Glomerular endothelial cell (primary cell): ENCODE measurements at regions not wholly inside any gene's neighbourhood (a gene's known extent, or its start where the extent isn't known, plus 50 kb on each side); places are given as distances from the start of the nearest gene placed in this dataset.
"Not testable (repeated sequence)": the region's sequence is repeated elsewhere in the genome, so short reads cannot be mapped to it uniquely, and the experiment has no call there.

Experiments
- DNase-seq: peaks from one replicate; pipeline ENCODE4 v3.0.0-alpha.2; 2011; ENCODE audit warnings: low read depth, low spot score; ENCODE audit errors: extremely low read depth

DNA sequence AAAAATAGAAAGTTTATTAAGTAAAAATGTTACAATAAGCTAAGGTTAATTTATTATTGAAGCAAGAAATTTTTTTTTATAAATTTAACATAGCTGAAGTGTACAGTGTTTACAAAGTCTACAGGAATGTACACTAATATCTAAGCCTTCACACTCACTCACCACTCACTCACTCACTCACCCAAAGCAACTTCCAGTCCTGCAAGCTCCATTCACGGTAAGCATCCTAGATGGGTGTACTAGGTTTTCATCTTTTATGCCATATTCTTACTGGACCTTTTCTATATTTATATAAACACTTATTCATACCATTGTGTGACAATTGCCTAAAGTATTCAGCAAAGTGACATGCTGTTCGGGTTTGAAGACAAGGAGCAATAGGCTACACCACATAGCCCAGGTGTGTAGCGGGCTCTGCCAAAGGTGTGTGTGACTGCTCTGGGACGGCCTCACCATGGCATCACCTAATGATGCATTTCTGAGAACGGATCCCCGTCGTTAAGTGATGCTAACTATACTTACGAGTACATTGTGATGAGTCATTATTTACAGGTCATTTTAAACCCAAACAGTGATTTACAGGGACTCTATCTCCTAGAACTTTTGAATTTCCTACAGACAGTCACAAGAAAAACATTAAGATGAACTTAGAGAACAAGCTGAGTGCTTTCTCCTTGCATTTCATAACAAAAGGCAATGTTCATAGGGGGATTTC is 76.3 kb upstream of the ID2 start:
- no peak for DNase-seq

DNA sequence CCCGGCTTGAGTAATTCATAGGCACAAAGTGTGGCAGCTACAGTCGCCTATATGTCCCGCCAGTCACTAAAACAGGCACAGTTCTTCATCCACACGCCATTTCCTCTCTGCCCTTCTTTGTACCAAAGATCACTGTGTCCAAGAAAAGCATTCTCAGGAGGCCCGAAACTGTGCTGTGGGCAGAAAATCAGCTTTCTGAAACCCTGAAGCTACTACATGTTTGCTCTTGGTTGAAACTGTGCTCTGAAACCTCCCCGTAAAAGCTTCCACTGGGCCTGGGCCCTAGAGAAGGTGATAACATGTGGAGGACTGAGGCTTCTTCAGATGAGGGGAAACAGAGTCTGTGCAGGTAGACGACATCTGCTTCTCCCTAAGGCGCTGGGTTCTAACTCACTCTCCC is 75.6 kb upstream of the ID2 start:
- no peak for DNase-seq

DNA sequence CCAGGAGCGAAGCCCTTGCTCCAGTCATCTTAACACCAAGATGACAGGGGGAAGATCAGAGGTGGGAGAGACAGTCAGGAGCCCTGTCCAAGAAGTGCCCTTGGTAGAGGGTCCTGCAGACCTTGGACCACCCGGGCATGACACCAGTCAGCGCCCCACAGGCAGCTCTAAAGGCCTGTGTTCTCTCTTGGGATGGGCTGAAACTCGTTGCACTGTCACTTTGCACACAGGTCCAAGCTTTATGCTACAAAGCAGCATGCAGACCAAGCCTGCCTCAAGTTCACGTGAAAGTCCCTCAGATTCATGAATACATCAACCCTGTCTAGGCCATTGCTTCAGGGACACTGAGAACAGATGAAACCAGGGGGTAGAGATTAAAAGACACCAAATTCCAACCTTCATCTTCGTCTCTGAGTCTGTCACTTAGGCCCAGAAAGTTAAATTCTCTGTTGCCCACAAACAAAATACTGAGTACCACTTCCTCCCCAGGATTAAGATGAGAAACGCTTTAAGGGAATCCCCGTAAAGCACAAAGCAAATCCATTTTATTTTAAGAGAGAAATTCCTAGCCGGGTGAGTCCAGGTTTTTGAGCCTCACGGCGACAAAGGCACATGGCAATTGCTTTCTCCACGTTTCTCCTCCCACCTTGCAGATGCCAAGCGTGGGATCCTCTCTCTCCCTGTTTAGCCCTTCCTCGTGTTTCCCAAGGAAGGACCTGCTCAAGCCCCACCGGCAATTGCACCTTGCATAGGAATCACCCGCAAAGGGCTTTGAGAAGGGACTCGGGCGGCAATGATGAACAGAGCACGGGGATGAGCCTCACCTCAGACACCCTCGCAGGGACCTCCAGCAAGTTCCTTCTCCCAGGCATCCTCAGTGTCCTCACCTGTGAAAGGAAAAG is 75.0 kb upstream of the ID2 start:
- no peak for DNase-seq

DNA sequence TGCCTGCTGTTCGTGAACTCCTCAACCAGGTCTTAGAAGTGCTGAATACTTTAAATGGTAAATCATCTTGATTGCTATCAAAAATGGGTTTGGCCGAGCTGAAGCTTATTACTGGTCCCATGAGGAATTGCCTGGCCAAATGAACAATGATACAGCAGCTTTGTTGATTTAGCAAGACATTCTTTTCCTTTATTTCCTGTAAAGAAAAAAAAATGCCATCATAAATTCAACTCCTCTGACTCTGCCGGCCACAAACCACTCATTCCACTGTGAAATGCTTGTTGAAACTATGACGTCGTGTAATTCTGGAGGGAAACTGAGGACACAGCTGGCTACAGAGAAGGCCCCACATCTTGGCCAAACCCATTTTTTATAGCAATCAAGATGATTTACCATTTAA is 74.2 kb upstream of the ID2 start:
- DNase-seq: no peak

DNA sequence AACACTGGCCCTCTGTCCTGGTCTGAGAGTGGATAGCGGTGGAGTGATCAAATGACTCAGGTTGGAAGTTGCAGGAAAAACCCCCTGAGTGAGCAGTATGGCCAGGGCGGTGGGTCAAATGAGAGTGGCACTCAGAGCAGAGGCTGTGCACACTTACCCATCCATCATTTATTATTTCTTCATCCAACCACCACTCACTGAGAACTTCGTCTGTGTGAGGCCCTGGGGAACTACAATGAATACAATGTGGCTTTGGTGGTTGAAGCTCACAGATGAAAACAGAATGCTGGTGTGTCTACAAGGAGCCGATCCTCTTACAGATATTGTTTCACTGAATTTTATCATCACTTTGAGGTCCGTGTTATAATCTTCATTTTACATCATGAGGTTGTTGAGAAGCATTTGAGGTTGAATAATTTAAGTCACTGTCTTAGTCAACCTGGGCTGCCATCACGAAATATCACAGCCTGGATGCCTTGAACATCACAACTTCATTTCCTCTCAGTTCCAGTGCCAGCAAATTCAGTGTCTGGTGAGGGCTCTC is 73.4 kb upstream of the ID2 start:
- DNase-seq: no peak

DNA sequence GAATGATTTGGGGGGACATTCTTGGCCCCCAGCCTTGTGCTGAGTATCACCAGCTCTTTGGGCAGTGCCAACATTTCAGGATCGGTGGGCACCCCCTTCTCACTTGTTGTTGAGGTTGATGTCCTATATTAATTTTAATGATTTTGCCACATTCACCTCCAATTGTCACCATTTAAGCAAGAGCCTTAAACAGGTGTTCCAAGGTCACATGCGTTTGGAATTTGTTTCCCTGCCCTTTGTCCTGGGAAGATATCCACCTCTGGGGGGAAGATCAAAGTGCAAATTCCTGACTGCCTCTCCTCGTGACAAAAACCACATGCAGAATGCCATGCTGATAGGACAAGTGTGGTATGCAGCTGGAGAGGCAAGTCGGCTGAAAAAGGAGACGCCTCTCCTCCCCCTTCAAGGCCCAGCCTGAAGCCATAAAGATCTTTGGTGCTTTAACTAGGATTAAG is 72.5 kb upstream of the ID2 start:
- DNase-seq: no peak

DNA sequence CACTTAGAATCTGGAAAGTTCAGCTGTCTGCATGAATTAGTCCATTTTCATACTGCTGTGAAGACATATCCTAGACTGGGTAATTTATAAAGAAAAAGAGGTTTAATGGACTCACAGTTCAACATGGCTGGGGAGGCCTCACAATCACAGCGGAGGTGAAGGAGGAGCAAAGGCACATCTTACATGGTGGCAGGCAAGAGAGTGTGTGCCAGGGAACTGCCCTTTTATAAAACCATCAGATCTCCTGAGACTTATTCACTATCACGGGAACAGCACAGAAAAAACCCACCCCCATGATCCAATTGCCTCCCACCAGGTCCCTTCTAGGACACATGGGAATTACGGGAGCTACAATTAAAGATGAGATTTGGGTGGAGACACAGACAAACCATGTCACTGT is 71.1 kb upstream of the ID2 start:
- not testable (repeated sequence) for DNase-seq

DNA sequence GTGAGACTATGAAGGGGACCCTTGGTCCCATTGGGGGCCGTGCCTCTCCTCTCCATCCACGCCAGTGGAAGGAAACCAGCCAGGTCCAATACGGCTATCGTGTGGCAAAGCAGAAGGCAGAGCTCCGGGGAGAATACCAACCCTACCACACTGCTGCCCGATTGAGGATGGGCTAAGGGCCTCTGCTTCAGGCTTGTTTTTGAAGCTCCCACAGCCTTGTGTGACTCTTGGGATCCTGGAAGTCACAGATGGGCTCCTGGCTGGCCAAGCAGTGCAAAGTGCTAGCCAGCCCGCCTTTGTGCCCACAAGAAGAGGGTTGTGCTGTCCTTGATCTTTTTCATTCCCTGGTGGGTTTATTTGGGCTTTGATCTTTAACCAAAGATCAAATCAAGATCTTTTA is 70.6 kb upstream of the ID2 start:
- DNase-seq: no peak

DNA sequence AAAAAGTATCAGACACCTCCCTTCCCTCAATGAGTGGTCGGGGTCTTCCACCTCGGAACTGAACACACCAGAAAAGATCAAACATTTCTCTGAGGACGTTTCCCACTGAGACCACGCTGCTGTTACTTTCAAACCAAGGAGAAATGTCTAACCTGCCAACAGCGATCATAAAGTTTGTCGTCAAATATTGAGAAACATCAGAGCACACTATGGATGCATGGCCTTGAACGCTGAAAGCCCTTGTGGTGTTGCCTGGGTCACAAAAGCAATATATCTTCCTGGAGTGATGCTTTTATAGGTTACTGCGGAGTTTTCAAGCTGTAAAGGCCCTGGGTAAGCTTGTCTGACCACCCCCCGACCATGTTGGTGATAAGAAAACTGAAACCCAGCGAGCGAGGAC is 70.2 kb upstream of the ID2 start:
- DNase-seq: no peak

DNA sequence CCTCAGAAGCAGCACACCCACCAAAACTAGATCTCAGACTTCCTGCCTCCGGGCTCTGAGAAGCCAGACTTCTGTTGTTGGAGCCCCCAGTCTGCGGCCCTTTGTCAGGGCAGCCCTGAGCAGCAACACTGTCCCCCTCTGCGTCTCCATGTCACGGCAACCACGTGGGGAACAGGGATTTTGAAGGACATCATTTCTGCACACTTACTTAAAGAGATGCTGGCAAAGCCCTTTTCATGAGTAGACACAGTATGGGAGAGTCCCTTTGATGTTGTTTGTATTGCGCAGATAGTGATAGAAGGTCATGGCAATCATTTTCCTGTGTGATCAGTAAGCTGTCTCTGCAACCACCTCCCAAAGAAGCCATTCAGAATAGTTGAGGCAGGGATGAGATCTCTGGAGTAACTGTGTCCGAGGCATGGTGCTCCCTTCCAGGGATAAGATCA is 69.1 kb upstream of the ID2 start:
- no peak for DNase-seq

DNA sequence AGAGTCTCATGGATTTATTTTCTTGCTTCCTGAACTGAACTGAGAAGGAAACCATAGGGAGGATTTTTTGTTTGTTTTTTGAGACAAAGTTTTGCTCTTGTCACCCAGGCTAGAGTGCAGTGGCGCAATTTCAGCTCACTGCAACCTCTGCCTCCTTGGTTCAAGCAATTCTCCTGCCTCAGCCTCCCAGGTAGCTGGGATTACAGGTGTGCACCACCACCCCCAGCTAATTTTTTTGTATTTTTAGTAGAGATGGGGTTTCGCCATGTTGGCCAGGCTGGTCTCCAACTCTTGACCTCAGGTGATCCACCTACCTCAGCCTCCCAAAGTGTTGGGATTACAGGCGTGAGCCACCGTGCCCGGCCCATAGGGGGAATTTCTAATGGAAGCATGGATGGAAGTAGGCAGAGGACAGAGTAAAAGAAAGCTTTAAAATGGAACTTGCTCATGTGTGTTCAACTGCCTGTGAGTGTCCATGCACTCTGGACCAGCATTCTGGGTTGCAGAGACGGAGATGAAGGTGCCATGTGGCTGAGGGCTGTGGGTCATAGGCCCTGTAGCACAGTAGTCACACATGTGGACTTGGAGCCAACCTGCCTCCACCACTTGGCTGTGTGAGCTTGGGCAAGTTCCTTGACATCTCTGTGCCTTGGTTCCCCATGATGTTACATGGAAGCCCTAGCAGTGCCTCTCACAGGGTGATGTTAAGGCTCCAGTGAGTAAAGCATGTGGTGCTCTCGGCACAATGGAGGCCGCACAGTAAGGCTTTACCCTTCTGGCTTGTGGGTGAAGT is 68.5 kb upstream of the ID2 start:
- not testable (repeated sequence) for DNase-seq

DNA sequence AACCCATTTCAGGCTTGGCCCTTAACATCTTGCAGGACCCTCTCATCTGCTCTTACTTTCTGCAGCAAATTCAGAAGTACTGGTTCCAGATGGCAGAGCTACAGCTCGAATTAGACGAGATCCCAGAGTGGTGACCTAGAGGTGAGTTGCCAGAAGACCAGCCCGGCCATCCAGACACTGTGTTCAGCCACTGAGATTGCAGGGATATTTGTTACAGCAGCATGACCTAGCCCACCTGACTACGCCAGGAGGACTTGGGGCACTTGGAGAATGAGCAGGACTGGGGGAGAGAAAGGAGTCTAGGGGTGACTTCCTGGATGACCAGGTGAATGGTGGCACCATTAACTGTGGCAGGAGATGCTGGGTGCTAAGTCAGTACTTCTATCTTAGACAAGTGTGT is 67.2 kb upstream of the ID2 start:
- no peak for DNase-seq

DNA sequence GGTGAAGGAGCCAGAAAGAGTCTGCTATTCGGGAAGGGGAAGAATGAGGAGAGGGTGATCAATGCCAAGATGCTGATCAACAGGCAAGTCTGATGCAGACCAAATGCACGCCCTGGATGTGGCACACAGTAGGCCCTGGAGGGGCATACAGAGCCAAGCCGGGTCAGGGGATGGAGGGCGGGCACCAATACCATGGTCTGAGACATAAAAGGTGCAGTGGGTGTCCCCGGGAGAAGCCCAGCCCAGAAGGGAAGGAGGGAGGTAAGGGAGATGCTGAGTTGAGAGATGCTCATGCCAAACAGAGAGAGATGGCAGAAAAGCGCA is 66.6 kb upstream of the ID2 start:
- DNase-seq: no peak

DNA sequence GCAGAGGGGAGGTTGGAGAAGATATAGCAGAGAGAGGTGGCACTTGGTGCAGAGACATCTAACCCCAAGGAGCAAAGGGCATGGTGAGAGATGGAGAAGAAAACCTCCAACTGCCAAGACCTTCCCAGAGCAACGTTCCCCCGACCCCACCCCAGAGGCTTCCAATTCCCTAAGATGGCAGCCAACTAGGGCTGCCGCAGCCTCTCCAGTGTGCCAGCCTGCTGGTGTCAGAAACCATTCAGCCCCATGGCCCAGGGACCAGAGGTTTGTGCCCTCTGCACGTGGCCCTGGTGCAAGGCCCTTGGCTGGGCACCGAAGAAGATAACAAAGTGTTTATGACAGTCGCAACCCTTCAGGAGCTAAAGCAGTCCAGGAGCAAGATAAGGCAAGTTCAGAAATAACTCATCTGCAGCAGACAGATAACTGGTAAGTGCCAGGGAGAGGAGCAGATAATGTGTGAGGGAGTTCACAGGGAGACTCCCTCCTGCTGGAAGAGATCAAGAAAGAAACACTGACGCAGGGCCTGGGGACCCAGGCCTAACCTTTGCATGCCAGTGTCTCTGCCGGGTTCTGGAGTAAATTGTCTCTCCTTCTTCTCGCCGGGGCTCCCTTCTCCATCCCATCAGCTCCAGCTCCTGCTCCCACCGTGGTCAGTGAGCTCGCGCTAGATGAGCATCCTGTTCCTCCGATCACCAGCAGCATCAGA is 66.1 kb upstream of the ID2 start:
- no peak for DNase-seq

DNA sequence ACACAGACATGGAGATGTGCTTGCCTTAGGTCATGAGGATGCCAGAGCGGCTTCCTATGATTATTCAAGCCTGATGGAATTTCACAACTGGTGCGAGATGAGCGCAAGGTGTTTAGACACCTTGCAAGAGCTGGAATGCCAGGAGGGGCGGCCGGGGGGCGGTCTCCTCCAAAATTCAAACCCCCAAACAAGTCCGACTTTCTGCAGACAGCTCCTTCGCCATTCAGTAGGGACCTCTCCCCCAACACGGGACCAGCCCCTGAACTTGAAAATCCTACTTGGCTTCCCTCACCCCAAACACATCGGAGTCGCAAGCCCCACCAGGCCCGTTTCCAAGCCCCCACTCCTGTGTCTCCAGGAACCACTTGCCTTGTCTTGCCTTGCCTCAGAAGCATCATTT is 64.8 kb upstream of the ID2 start:
- no peak for DNase-seq

DNA sequence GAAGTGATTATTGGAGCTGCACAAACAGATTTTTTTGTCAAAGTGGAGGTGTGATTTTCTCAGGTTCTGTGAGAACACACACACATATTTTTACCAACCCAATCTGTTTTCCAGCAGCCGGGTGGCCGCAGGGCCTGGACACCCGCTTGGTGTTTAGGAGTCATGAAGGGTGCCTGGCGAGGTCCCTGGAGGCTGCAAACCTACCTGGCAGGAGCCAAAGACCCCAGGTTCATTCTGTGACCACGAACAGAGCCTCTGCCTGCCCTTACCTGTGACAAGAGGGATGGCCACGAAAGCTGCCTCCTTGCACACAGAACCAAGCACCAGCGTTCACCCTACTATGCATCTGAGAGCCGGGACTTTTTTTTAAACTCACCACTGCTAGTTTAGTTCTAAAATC is 64.3 kb upstream of the ID2 start:
- DNase-seq: no peak

DNA sequence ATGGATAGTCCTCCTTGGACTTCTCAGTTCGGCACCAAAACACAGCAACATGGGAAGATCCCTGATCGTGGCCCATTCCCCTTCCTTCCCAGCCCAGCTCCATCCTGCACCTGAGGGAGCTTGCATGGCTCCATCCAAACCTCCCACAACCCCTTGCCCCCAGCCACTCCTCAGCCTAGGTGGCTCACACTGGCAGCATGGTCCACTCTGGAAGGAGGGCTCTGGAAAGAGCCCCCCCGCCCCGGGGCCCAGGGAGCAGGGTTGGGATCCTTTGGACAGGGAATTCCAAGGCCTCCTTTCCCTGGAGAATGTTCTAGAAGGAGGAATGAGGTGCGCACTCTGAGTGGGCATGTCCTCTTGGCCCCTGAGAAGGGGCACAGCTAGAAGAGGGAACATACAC is 62.8 kb upstream of the ID2 start:
- no peak for DNase-seq

DNA sequence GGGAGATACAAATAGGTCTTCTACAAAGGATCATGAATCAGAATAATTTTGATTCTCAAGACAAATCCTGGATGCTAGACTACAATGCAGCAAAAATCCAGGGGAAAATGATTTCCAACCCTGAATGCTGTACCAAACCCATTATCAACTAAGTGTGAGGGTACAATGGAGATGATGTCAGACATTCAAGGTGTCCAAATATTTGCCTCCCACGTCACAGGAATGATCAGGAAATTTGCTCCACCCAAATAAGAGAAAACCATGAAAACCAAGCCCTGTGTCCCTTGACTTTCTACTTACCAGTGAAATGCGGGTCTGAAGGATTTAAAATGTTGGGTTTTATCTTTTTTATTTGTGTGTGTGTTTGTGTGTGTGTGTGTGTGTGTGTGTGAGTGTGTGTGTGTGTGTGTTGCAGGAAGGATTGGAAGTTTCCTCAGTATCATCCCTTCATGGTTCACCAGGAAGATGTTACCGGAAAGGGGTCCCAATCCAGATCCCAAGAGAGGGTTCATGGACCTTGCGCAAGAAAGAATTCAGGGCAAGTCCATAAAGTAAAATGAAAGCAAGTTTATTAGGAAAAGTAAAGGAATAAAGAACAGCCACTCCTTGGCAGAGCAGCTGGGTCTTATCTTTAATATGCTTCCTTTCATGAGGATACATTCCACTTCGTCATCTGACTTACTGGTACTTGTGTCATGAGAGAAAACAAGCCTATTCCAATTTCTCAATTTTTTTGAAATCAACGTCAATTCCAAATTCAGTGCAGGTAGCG is 61.1 kb upstream of the ID2 start:
- no peak for DNase-seq

DNA sequence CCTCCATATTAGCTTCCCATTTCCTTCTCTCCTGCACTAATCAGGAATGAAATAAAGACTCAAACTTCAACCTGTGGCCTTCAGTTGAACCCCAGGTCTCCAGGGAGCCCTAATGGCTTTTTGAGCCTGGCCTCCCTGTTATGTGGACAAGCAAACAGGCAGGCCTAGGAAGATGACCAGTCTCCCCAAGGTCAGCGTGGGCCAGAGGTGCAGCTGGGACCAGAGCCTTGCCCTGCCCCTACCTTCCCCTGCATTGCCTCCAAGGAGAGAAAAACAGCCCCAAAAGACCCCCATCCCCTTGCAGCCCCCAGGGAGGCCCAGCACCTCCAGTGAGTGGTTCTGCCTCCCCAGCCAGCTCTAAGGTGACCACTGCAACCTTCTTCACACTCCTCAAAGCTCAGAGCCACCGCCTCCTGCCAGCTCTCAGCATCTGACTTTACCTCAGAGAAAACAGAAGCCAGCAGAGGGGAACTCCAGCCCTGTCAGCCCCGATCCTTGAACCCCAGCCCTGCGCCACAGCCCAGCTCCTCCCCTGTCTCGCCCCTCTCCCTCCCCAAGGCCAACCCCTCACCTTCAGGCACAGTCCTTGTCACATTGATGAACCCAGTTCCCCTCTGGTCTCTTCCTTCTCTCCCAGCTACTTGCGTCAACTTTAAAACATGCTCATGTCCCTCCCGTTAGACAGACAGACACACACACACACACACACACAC is 59.5 kb upstream of the ID2 start:
- DNase-seq: no peak
